Stimulated activated CD8-positive, alpha-beta memory T cell treated with anti-CD3 and anti-CD28 coated beads, Interleukin-12 subunit alpha, Interleukin-12 subunit beta, amount 100 ng/mL, for 4 hours (primary cell): ENCODE measurements at regions not wholly inside any gene's neighbourhood (a gene's known extent, or its start where the extent isn't known, plus 50 kb on each side); places are given as distances from the start of the nearest gene placed in this dataset.

Experiments
- DNase-seq: peaks from one replicate; pipeline ENCODE4 v3.0.0-alpha.2; 2020; ENCODE audit warnings: low read depth

GRCh38 chrX:39736216-39737211, 361.2 kb downstream of the BCOR start:
- DNase-seq: no peak

GRCh38 chrX:39739585-39739984, 358.2 kb downstream of the BCOR start:
- DNase-seq: no peak

GRCh38 chrX:39740078-39740477, 357.7 kb downstream of the BCOR start:
- no peak for DNase-seq

- no peak for DNase-seq
Measured at GRCh38 chrX:39741904-39742303, 355.9 kb downstream of the BCOR start.

- no peak for DNase-seq
Measured at GRCh38 chrX:39745818-39746217, 351.9 kb downstream of the BCOR start.

- DNase-seq: no peak
Measured at GRCh38 chrX:39749135-39749534, 348.6 kb downstream of the BCOR start.

GRCh38 chrX:39749728-39750127, 348.0 kb downstream of the BCOR start:
- DNase-seq: no peak

GRCh38 chrX:39750256-39750790, 347.4 kb downstream of the BCOR start:
- no peak for DNase-seq

- no peak for DNase-seq
Measured at GRCh38 chrX:39750848-39751247, 346.9 kb downstream of the BCOR start.

GRCh38 chrX:39752815-39753214, 344.9 kb downstream of the BCOR start:
- DNase-seq: no peak

GRCh38 chrX:39753293-39753996, 344.3 kb downstream of the BCOR start:
- no peak for DNase-seq

GRCh38 chrX:39755143-39756032, 342.4 kb downstream of the BCOR start:
- no peak for DNase-seq

GRCh38 chrX:39756086-39756883, 341.5 kb downstream of the BCOR start:
- DNase-seq: no peak

- no peak for DNase-seq
Measured at GRCh38 chrX:39757971-39758370, 339.8 kb downstream of the BCOR start.

GRCh38 chrX:39758791-39759525, 338.8 kb downstream of the BCOR start:
- DNase-seq: no peak

- DNase-seq: no peak
Measured at GRCh38 chrX:39759526-39760224, 338.1 kb downstream of the BCOR start.

- no peak for DNase-seq
Measured at GRCh38 chrX:39760930-39761329, 336.8 kb downstream of the BCOR start.

- no peak for DNase-seq
Measured at GRCh38 chrX:39762266-39762841, 335.4 kb downstream of the BCOR start.

- no peak for DNase-seq
Measured at GRCh38 chrX:39764441-39764914, 333.3 kb downstream of the BCOR start.
